Astrocyte (in vitro differentiated cells and primary cell): ENCODE measurements at regions not wholly inside any gene's neighbourhood (a gene's known extent, or its start where the extent isn't known, plus 50 kb on each side); places are given as distances from the start of the nearest gene placed in this dataset.

Source experiments
- DNase-seq: peaks from one replicate; pipeline ENCODE4 v3.0.0-alpha.2; 2010; ENCODE audit warnings: low read depth
- FAIRE-seq: peaks from 2 replicates; lab custom pipeline; 2011; peaks lifted over from hg19 to GRCh38; lab: Jason Lieb, UNC
- H2AFZ ChIP-seq: 2 replicates; pipeline ENCODE4 v1.6.0; 2012; ENCODE audit warnings: low read depth, low read length, inconsistent platforms
- H3K27ac ChIP-seq: 2 replicates; pipeline ENCODE4 v1.5.1; 2011; ENCODE audit warnings: low read depth, low read length, inconsistent platforms
- H3K27me3 ChIP-seq: 2 replicates; pipeline ENCODE4 v1.6.0; 2011; ENCODE audit warnings: low read length, inconsistent platforms; ENCODE audit not compliant: insufficient read depth
- H3K36me3 ChIP-seq: 2 replicates; pipeline ENCODE4 v1.5.1; 2011; ENCODE audit warnings: low read length, inconsistent platforms; ENCODE audit not compliant: insufficient read depth
- H3K4me1 ChIP-seq: 2 replicates; pipeline ENCODE4 v1.5.1; 2011; ENCODE audit warnings: low read length, inconsistent platforms; ENCODE audit not compliant: insufficient read depth
- H3K4me2 ChIP-seq: 2 replicates; pipeline ENCODE4 v1.6.0; 2012; ENCODE audit warnings: low read length, inconsistent platforms
- H3K4me3 ChIP-seq: 2 replicates; pipeline ENCODE4 v1.5.1; 2011; ENCODE audit warnings: low read depth, mild to moderate bottlenecking, low read length, inconsistent platforms; ENCODE audit not compliant: insufficient read depth
- H3K79me2 ChIP-seq: 2 replicates; pipeline ENCODE4 v1.6.0; 2012; ENCODE audit warnings: mild to moderate bottlenecking, low read length, inconsistent platforms; ENCODE audit not compliant: insufficient read depth
- H3K9ac ChIP-seq: 2 replicates; pipeline ENCODE4 v1.6.0; 2012; ENCODE audit warnings: mild to moderate bottlenecking, low read length, inconsistent platforms
- H3K9me3 ChIP-seq: 2 replicates; pipeline ENCODE4 v1.5.1; 2012; ENCODE audit warnings: low read depth, mild to moderate bottlenecking, low read length, inconsistent platforms; ENCODE audit not compliant: insufficient read depth
- H4K20me1 ChIP-seq: 2 replicates; pipeline ENCODE4 v1.6.0; 2012; ENCODE audit warnings: low read length, inconsistent platforms; ENCODE audit not compliant: insufficient read depth
- H3K27ac Mint-ChIP-seq: one replicate; pipeline ENCODE4 v1.8.0; 2021; ENCODE audit warnings: mild to moderate bottlenecking, mixed read lengths; ENCODE audit not compliant: unreplicated experiment
- H3K27me3 Mint-ChIP-seq: one replicate; pipeline ENCODE4 v1.8.0; 2021; ENCODE audit warnings: low read depth, mixed read lengths; ENCODE audit not compliant: unreplicated experiment
- H3K36me3 Mint-ChIP-seq: one replicate; pipeline ENCODE4 v1.8.0; 2021; ENCODE audit warnings: low read depth, mixed read lengths; ENCODE audit not compliant: unreplicated experiment
- H3K4me1 Mint-ChIP-seq: one replicate; pipeline ENCODE4 v1.8.0; 2021; ENCODE audit warnings: low read depth, mixed read lengths; ENCODE audit not compliant: unreplicated experiment
- H3K4me3 Mint-ChIP-seq: one replicate; pipeline ENCODE4 v1.8.0; 2021; ENCODE audit warnings: mild to moderate bottlenecking, moderate library complexity, mixed read lengths; ENCODE audit not compliant: unreplicated experiment
- H3K9me3 Mint-ChIP-seq: one replicate; pipeline ENCODE4 v1.8.0; 2021; ENCODE audit warnings: mild to moderate bottlenecking, mixed read lengths; ENCODE audit not compliant: unreplicated experiment
- EZH2 ChIP-seq: IDR thresholded peaks from 2 replicates; pipeline ENCODE4 v1.6.1; 2012; ENCODE audit warnings: mild to moderate bottlenecking, low read length, inconsistent platforms; ENCODE audit not compliant: insufficient read depth
- TF ChIP-seq, protein P1 (sequence below): IDR thresholded peaks from 2 replicates; pipeline ENCODE4 v1.5.1; 2011; ENCODE audit warnings: low read depth, mild to moderate bottlenecking, inconsistent platforms, low read length, moderate library complexity; ENCODE audit not compliant: insufficient read depth

DNA sequence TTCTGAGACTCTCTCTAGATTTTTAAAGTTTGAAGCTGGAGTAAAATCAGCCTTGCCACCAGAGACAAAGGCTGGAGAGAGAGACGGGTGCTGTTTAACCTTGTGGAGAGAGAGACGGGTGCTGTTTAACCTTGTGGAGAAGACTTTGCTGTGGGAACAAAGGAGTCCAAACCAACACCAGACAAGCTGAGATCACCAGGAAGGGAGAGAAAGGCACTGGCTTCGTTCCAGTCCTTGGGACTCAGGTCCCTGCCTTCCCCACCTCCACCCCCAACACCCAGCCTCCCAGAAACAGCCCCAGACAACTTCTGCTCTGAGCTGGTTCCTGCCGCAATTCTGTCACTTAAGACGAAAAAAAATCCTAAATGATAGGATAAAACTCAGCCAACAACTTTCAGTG lies 1389.3 kb downstream of the AACS start:
- TF ChIP-seq, protein P1, sequence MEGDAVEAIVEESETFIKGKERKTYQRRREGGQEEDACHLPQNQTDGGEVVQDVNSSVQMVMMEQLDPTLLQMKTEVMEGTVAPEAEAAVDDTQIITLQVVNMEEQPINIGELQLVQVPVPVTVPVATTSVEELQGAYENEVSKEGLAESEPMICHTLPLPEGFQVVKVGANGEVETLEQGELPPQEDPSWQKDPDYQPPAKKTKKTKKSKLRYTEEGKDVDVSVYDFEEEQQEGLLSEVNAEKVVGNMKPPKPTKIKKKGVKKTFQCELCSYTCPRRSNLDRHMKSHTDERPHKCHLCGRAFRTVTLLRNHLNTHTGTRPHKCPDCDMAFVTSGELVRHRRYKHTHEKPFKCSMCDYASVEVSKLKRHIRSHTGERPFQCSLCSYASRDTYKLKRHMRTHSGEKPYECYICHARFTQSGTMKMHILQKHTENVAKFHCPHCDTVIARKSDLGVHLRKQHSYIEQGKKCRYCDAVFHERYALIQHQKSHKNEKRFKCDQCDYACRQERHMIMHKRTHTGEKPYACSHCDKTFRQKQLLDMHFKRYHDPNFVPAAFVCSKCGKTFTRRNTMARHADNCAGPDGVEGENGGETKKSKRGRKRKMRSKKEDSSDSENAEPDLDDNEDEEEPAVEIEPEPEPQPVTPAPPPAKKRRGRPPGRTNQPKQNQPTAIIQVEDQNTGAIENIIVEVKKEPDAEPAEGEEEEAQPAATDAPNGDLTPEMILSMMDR: no peak
- no peak for TF ChIP-seq EZH2
- no peak overlapping the region for H3K4me3 ChIP-seq
- no peaks in the 10 kb centered on the region for H3K27me3 Mint-ChIP-seq
- H3K27ac Mint-ChIP-seq: no peak overlapping the region
- H3K4me2 ChIP-seq: no peak overlapping the region
- FAIRE-seq (no peak), DNase-seq (no peak)
- no peaks in the 10 kb centered on the region for H3K36me3 Mint-ChIP-seq
- H3K4me1 Mint-ChIP-seq: no peaks in the 10 kb centered on the region
- H3K27me3 ChIP-seq: no peaks in the 10 kb centered on the region
- no peak overlapping the region for H3K27ac ChIP-seq
- H3K9ac ChIP-seq: no peak overlapping the region
- H3K9me3 ChIP-seq: no peaks in the 10 kb centered on the region
- H2AFZ ChIP-seq: peak overlapping the region; percentile 30
- peaks cover 24% of the 10 kb centered on the region for H3K9me3 Mint-ChIP-seq
- no peaks in the 10 kb centered on the region for H3K36me3 ChIP-seq
- peaks cover 4% of the 10 kb centered on the region for H3K4me1 ChIP-seq
- H3K79me2 ChIP-seq: no peaks in the 10 kb centered on the region
- no peak overlapping the region for H3K4me3 Mint-ChIP-seq
- no peaks in the 10 kb centered on the region for H4K20me1 ChIP-seq

DNA sequence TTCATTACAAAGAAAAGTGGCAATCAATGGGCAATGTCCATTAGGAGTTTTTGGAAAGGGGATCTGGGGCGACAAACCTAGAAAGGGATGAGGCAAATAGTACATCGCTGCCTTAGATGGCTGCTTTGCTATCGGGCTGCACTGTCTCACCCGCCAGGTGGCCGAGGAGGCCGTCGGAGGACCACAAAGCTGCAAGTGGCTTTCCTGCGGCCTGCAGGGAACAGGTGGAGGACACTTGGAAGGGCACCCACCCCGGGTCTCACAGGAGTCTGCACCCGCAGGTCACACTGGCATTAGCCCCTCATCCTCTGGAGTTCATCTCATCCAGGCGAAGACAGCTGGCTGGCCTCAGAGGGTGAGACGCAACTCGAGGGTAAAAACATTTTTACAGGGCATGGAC lies 1392.5 kb downstream of the AACS start:
- H3K9me3 Mint-ChIP-seq: peaks cover 14% of the 10 kb centered on the region
- Histone ChIP-seq H3K27ac (no peak overlapping the region), H3K4me1 (peaks cover 6% of the 10 kb centered on the region), H3K9me3 (no peaks in the 10 kb centered on the region), H3K4me2 (no peak overlapping the region), H2AFZ (no peak overlapping the region), H3K36me3 (no peaks in the 10 kb centered on the region), H3K4me3 (no peak overlapping the region), H4K20me1 (no peaks in the 10 kb centered on the region), H3K79me2 (no peaks in the 10 kb centered on the region), H3K27me3 (no peaks in the 10 kb centered on the region), H3K9ac (no peak overlapping the region)
- no peaks in the 10 kb centered on the region for H3K4me1 Mint-ChIP-seq
- no peak for TF ChIP-seq EZH2
- TF ChIP-seq, protein P1: no peak
- H3K4me3 Mint-ChIP-seq: no peak overlapping the region
- DNase-seq (no peak), FAIRE-seq (no peak)
- no peak overlapping the region for H3K27ac Mint-ChIP-seq
- H3K27me3 Mint-ChIP-seq: no peaks in the 10 kb centered on the region
- H3K36me3 Mint-ChIP-seq: no peaks in the 10 kb centered on the region

DNA sequence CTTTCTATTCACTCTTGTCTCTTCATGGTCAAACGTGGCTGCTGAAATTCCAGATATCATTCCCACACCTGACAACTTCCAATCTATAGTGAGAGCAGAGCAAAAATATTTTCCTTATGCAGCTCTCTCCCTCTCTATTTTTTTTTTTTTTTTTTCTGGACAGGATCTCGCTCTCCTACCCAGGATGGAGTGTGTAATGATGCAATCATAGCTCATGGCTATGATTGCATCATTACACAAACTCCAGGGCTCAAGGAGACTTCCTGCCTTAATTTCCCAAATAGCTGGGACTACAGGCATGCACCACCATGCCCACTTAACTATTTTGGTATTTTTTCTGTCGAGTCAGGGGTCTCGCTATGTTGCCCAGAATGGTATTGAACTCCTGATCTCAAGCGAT lies 1398.9 kb downstream of the AACS start:
- no peak overlapping the region for H3K4me3 ChIP-seq
- FAIRE-seq (no peak), DNase-seq (no peak)
- H3K27ac ChIP-seq: no peak overlapping the region
- no peaks in the 10 kb centered on the region for H4K20me1 ChIP-seq
- no peaks in the 10 kb centered on the region for H3K9me3 ChIP-seq
- no peak overlapping the region for H3K4me2 ChIP-seq
- no peak for TF ChIP-seq EZH2
- TF ChIP-seq, protein P1: no peak
- Mint-ChIP-seq H3K9me3 (peaks cover 3% of the 10 kb centered on the region), H3K36me3 (no peaks in the 10 kb centered on the region), H3K4me1 (no peaks in the 10 kb centered on the region), H3K27ac (no peak overlapping the region), H3K27me3 (no peaks in the 10 kb centered on the region), H3K4me3 (no peak overlapping the region)
- H3K9ac ChIP-seq: no peak overlapping the region
- H3K36me3 ChIP-seq: no peaks in the 10 kb centered on the region
- no peaks in the 10 kb centered on the region for H3K79me2 ChIP-seq
- peaks cover 2% of the 10 kb centered on the region for H3K4me1 ChIP-seq
- H2AFZ ChIP-seq: no peak overlapping the region
- H3K27me3 ChIP-seq: no peaks in the 10 kb centered on the region
